HepG2 (cell line): ENCODE measurements at regions not wholly inside any gene's neighbourhood (a gene's known extent, or its start where the extent isn't known, plus 50 kb on each side); places are given as distances from the start of the nearest gene placed in this dataset.

Source experiments
- HMGXB3 ChIP-seq: sonication (generic); formaldehyde crosslinking; IDR thresholded peaks from 2 replicates; pipeline ENCODE4 v1.4.0; 2020; ENCODE audit warnings: missing genetic modification reagents, borderline replicate concordance
- ZHX2 ChIP-seq, 2 experiments: sonication (generic) in 1 of 2; formaldehyde crosslinking in 1 of 2; IDR thresholded peaks; 2 replicates each; pipeline versions ENCODE4 v1.6.1 to v1.9.0; 2014 to 2022; ENCODE audit warnings: antibody characterized with exemption in 1 of 2, borderline replicate concordance in 1 of 2, inconsistent platforms in 1 of 2, low read depth in 1 of 2, missing genetic modification reagents in 1 of 2

GRCh38 chr17:28256370-28256769 lies 62.6 kb upstream of the TMEM97 start (continued):
- TF ChIP-seq HMGXB3 (CRISPR knock-in tag) (no peak), ZHX2 (IDR thresholded peaks at IDR 0.05; ENCODE audit: low read depth) (no peak), ZHX2 (CRISPR knock-in tag; IDR thresholded peaks at IDR 0.05; ENCODE audit: borderline replicate concordance) (no peak)
